GM18498 (cell line): ENCODE measurements at regions not wholly inside any gene's neighbourhood (a gene's known extent, or its start where the extent isn't known, plus 50 kb on each side); places are given as distances from the start of the nearest gene placed in this dataset.
"Not testable (repeated sequence)": the region's sequence is repeated elsewhere in the genome, so short reads cannot be mapped to it uniquely, and the experiment has no call there.

ENCODE experiments used
- ATAC-seq: cut with Tn5 transposase; IDR thresholded peaks from one replicate; pipeline ENCODE4 v1.9.1; 2021; ENCODE audit warnings: mild to moderate bottlenecking, moderate library complexity; ENCODE audit not compliant: unreplicated experiment

- no peak for ATAC-seq
Measured at GRCh38 chr10:34058845-34059614, 724.6 kb upstream of the NRP1 start.

- not testable (repeated sequence) for ATAC-seq
Measured at GRCh38 chr10:34055410-34055985, 721.0 kb upstream of the NRP1 start.

- no peak for ATAC-seq
Measured at GRCh38 chr10:34049887-34050286, 715.4 kb upstream of the NRP1 start.

GRCh38 chr10:34049469-34049868 lies 715.0 kb upstream of the NRP1 start:
- ATAC-seq: no peak

DNA sequence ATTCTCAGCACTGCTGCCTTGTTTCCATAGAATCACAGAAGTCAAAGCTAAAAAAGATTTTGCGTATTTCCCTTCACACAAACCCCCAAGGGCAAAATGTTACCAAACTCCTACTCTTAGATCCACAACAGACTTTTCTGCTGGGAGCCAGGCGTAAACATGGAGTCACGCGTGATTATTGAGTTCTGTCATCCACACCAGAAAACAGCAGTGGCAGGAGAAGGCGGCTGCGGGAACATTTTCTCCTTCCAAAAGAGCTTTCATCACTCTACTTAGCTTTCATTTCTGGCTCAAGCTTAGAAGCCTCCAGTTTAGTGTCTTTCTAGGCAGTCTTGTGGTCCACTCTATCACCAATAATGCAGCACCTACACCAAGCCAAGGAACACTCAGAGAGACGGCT lies 712.9 kb upstream of the NRP1 start:
- no peak for ATAC-seq

DNA sequence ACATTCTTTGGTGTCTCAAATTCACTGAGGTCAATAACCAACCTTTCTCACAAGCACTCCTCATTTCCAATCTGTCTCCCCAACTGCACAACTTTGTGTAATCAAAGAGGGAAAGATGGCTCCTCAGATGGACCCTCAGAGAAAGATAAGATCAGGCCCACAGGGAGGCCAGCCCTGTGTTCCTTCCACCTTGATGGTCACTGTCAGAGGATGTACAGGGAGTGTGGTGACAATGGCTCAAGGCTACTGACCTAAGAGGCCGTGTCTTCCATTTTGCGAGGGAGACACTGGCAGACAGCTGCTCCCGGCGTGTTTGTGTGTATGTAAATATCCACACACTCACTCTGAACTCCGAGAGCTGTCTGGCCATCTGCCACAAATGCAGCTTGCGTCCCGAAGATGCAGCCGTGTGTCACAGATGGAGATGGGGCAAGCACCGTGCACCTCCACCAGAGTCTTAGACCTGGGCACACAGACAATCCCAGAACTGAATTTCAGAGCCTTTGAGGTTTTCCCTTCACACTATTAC lies 712.1 kb upstream of the NRP1 start:
- ATAC-seq: no peak

DNA sequence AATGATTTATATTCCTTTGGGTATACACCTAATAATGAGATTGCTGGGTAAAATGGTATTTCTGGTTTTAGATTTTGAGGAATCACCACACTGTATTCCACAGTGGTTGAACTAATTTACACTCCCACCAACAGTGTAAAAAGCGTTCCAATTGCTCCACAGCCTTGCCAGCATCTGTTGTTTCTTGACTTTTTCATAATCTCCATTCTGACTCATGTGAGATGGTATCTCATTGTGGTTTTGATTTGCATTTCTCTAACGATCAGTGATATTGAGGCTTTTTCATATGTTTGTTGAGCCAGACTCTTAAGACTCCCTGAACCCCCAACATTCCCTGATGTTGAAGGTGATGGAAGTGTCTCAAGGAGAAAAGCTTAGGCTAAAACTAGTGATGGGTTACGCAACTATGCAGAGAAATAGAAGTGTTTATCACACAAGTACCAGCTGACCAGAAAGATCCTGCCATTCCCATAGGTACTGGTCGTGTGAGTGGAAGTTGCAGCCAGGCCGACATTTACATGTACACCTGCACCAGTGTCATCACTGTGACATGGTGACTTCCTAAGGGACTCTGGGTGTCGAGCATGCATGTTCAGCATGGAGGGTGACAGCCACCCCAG lies 711.2 kb upstream of the NRP1 start:
- ATAC-seq: no peak

DNA sequence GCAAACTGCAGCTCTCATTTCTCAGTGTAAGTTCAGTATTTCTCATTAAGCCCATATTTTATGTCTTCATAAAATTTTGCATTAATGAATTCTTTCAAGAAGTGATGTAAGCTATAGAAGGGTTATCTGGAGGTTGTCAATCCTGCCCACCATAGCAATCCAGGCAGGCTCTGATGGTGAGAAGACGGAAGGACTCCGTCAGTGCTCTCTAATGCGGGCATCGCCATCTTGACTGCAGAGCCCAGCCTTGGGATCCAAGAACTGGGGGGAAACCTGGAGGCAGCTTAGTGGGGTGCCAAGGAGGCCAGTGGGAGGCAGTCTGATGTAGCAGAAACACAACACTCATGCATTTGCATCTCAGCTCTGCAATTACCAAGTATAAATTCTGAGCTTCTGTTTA lies 707.4 kb upstream of the NRP1 start:
- ATAC-seq: no peak

DNA sequence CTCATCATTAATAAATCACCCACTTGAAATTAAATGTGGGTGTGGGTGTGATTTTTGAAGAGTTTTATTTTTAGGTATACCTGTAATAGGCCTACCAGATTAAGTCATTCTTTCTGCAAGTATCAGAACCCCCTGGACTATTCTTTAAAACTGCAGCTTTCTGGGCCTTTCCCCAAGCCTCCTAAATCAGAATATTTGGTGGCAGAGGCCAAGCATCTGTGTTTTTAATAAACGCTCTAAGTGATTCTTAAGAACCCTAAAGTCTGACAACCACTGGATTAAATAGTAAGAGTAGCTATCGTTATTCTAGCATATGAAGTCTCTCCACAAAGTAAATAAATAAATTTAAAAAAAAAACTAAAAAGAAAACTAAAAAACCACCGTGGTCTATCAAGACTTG lies 703.0 kb upstream of the NRP1 start:
- no peak for ATAC-seq

- ATAC-seq: not testable (repeated sequence)
Measured at GRCh38 chr10:34035241-34035790, 700.8 kb upstream of the NRP1 start.

DNA sequence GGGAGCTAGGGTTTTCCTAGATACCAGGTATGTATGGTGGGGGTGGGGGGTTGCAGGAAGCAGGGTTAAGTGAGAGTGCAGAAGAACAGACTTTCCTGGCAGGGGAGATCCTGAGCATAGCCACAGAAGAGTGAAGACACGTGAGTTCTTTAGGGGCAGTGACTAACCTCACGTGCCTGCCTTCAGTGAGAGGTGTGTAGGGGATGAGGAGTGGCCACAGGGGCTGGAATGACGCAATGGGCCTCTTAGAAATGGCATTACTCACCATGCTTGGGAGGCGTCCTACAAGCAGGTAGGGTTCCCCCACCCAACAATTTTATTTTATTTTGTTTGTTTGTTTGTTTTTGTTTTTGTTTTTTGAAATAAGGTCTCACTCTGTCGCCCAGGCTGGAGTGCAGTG lies 698.6 kb upstream of the NRP1 start:
- ATAC-seq: no peak

GRCh38 chr10:34032564-34032963 lies 698.1 kb upstream of the NRP1 start:
- ATAC-seq: no peak

- ATAC-seq: no peak
Measured at GRCh38 chr10:34031400-34031799, 696.9 kb upstream of the NRP1 start.

- no peak for ATAC-seq
Measured at GRCh38 chr10:34029455-34029854, 695.0 kb upstream of the NRP1 start.

DNA sequence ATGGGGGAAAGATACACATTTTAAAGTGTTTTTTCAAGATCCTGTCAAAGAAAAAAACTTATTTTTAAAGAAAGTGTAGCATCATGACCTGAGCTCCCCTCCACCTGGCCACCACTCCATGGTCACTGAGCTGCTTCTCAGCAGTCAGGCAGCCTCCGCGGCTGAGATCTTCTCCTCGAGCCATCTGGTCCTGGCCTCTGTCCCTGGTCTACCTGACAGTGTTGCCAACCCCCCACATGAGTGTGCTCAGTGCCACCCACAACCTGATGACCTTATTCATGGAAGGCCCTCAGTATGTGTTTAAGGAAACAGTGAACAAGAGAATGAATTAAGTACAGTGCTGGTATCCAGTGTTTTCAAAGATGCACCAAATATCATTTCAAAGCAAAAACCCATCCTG lies 694.5 kb upstream of the NRP1 start:
- ATAC-seq: no peak

- no peak for ATAC-seq
Measured at GRCh38 chr10:34024693-34025425, 690.4 kb upstream of the NRP1 start.

DNA sequence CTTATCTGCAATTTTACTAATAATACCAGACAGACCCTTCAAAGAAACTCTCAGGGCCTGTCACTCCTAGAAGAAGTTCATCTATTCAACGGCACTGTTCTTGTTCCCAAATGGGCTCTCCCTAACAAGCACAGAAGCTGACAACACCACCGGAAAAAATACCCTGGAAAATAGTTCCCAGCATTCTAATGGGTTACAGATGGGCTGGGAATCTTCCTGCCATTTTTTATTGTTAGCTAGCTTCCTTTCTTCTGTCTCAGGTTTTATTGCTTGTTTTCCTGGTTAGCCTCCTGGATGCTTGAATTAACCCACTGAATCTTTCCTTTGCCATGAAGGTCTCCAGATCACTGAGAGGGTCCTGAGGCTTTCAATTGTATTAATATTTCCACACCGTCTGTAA lies 689.8 kb upstream of the NRP1 start:
- ATAC-seq: no peak

DNA sequence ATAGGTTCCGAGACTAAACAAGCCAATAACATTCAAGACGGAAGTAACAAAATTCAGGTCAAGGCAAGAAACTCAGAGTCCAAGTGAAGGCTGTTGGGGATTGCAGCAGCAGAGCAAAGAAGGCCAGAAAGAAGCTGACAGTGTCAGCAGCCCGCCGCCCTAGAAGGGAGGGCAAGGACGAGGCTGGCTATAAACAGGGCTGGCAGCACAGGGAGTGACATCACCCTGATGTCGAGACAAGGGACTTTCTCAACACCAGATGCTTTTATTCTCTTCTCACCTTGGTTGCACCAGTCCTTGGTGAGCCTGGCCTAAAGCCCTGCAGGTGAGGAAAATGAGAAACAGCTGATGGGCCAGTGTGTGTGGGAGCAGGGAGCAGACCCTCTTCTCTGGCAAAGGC lies 687.7 kb upstream of the NRP1 start:
- no peak for ATAC-seq

DNA sequence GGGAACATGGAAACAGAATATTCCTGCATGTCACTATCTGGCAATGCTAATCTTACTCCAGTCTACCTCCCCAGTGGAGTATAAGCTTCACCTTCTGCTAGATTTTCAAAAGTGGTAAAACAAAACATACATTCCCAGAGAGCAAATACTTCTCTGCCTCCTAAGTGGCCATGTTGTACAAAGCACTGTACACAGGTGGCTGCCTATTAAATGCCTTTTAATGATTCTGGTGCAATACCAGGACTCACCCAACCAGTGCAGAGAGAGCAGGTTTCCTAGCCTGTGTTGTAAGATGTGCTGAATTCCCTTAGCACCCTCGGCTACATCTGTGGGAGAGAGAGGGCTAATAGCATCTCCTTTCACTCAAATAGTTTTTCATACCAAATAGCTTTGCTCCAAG lies 684.3 kb upstream of the NRP1 start:
- no peak for ATAC-seq

DNA sequence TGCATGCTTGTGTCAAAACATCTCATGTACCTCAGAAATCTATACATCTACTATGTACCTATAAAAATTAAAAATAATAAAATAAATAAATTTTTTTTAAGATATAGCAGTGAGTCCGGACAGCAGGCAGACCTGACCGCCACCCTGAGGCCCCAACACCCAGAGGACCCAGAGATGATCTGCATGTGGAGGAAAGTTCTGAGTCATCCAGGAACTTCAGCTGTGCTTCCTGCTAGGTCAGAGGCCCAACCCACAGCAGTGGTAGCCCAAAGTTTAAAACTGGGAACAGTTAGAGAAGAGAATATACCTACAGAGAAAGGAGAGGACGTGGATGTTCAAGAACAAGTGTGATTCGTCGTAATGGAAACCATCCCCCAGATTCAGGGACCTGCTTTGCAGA lies 683.7 kb upstream of the NRP1 start:
- ATAC-seq: no peak

- no peak for ATAC-seq
Measured at GRCh38 chr10:34017281-34017680, 682.8 kb upstream of the NRP1 start.
